Kidney (tissue), 13 donors: ENCODE measurements at regions not wholly inside any gene's neighbourhood (a gene's known extent, or its start where the extent isn't known, plus 50 kb on each side); places are given as distances from the start of the nearest gene placed in this dataset.

Experiments
- DNase-seq, 5 donors: peaks; one replicate each; pipeline ENCODE4 v3.0.0-alpha.2; 2013 to 2020
- FAIRE-seq: peaks from 2 replicates; lab custom pipeline; 2012; peaks lifted over from hg19 to GRCh38; lab: Jason Lieb, UNC
- H3K27ac ChIP-seq, 2 donors: one replicate each; pipeline ENCODE4 v1.7.0; 2013; ENCODE audit warnings: low read depth in 2 of 2, low read length in 2 of 2, inconsistent platforms in 1 of 2
- H3K27me3 ChIP-seq: one replicate; pipeline ENCODE4 v1.7.1; 2013; ENCODE audit warnings: low read length, inconsistent platforms; ENCODE audit not compliant: control insufficient read depth, insufficient read depth
- H3K36me3 ChIP-seq, 3 donors: one replicate each; pipeline versions ENCODE4 v1.7.0 to v1.7.1; 2013; ENCODE audit warnings: low read length in 3 of 3, control low read depth in 1 of 3, inconsistent platforms in 1 of 3; ENCODE audit not compliant: insufficient read depth in 3 of 3, control insufficient read depth in 2 of 3
- H3K4me1 ChIP-seq, 3 donors: one replicate each; pipeline versions ENCODE4 v1.7.0 to v1.7.1; 2013; ENCODE audit warnings: low read length in 3 of 3, inconsistent platforms in 1 of 3, low read depth in 1 of 3; ENCODE audit not compliant: control insufficient read depth in 2 of 3, insufficient read depth in 2 of 3
- H3K4me3 ChIP-seq, 3 donors: one replicate each; pipeline versions ENCODE4 v1.7.0 to v1.8.1; 2013; ENCODE audit warnings: low read length in 3 of 3, control low read depth in 1 of 3, inconsistent platforms in 1 of 3
- H3K9ac ChIP-seq, 3 donors: one replicate each; pipeline versions ENCODE4 v1.7.0 to v1.7.1; 2013; ENCODE audit warnings: low read length in 3 of 3, control low read depth in 1 of 3, inconsistent platforms in 1 of 3
- H3K9me3 ChIP-seq, 3 donors: one replicate each; pipeline versions ENCODE4 v1.7.0 to v1.7.1; 2013; ENCODE audit warnings: low read length in 3 of 3, control low read depth in 1 of 3, inconsistent platforms in 1 of 3; ENCODE audit not compliant: control insufficient read depth in 2 of 3, insufficient read depth in 1 of 3
- CTCF ChIP-seq: IDR thresholded peaks from 3 replicates; pipeline ENCODE4 v1.5.1; 2012; ENCODE audit warnings: mild to moderate bottlenecking, moderate library complexity, borderline replicate concordance; ENCODE audit not compliant: insufficient read depth; ENCODE audit errors: extremely low read depth
- intact Hi-C: fragments of 100-400 bp; cut with DNase I; formaldehyde crosslinking; loops from one replicate; pipeline ENCODE4 v1.11.1; 2022
- donor health status: control.
- donor health status: control.
- donor health status: control.
- donor health status: control.
- donor health status: control.
- donor health status: DM: yes; HTN: yes; CAD: no.
- donor health status: Normal renal cell carcinoma (clear cell type).

- peak in 1 of 5 donors; percentile 2 for DNase-seq
- intact Hi-C loops, result no loop called here
- Histone ChIP-seq H3K36me3 (no peaks in the 10 kb centered on the region), H3K27me3 (no peaks in the 10 kb centered on the region), H3K4me3 (no peak overlapping the region), H3K27ac (no peak overlapping the region), H3K9me3 (no peaks in the 10 kb centered on the region), H3K4me1 (no peaks in the 10 kb centered on the region), H3K9ac (no peak overlapping the region)
- no peak for FAIRE-seq
- no peak for TF ChIP-seq CTCF
Observed at GRCh38 chr14:105878554-105878953, 352.2 kb downstream of the TMEM121 start.

GRCh38 chr14:105879503-105879866, 353.1 kb downstream of the TMEM121 start:
- Histone ChIP-seq H3K27ac (no peak overlapping the region), H3K9me3 (no peaks in the 10 kb centered on the region), H3K4me3 (no peak overlapping the region), H3K36me3 (no peaks in the 10 kb centered on the region), H3K27me3 (no peaks in the 10 kb centered on the region), H3K9ac (no peak overlapping the region), H3K4me1 (no peaks in the 10 kb centered on the region)
- no peak for TF ChIP-seq CTCF
- FAIRE-seq (no peak), DNase-seq (no peak)
- intact Hi-C loops, result no loop called here

- Histone ChIP-seq H3K9me3 (no peaks in the 10 kb centered on the region), H3K4me3 (no peak overlapping the region), H3K9ac (no peak overlapping the region), H3K36me3 (no peaks in the 10 kb centered on the region), H3K4me1 (no peaks in the 10 kb centered on the region), H3K27me3 (no peaks in the 10 kb centered on the region), H3K27ac (no peak overlapping the region)
- FAIRE-seq, result no peak
- DNase-seq, result peak in 2 of 5 donors; percentile 24 to 70
- intact Hi-C loops, result no loop called here
- TF ChIP-seq CTCF, result no peak
Observed at GRCh38 chr14:105879867-105880561, 353.6 kb downstream of the TMEM121 start.

- Histone ChIP-seq H3K36me3 (no peaks in the 10 kb centered on the region), H3K4me1 (no peaks in the 10 kb centered on the region), H3K27ac (no peak overlapping the region), H3K27me3 (no peaks in the 10 kb centered on the region), H3K4me3 (no peak overlapping the region), H3K9ac (no peak overlapping the region), H3K9me3 (no peaks in the 10 kb centered on the region)
- no peak for FAIRE-seq
- DNase-seq, result peak in 2 of 5 donors; percentile 16 to 52
- intact Hi-C loops, result no loop called here
- TF ChIP-seq CTCF, result no peak
Observed at GRCh38 chr14:105880616-105881015, 354.2 kb downstream of the TMEM121 start.
